ENCODE measurements at regions not wholly inside any gene's neighbourhood (a gene's known extent, or its start where the extent isn't known, plus 50 kb on each side); places are given as distances from the start of the nearest gene placed in this dataset.

DNA sequence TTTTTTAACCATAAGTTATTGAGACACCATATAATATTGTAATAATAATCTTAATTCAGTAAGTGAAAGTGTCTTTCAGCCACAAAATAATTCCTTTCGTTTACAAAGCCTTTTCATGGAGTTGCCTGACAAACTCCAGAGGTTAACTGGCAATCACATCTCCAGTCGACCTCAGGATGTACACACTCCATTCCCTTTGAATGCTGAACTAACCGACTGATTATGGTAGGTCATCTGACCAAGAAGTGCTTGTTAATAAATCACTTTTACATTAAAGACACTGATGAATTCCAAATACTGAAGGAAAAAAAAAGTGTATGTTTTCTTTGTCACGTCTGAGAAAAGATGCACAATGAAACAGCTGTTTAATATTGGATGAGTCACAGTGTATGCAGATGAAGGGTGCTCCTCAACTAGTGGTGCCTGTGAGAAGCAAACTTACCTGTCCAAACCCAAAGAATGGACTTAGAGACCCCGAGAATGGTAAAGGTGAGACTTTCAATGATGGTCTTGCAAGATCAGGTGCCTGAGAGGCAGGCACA is 348.1 kb upstream of the VWC2 start:
- Histone ChIP-seq H3K4me3 (ENCODE audit: low read depth, low read length) (no peak overlapping the region), H3K36me3 (ENCODE audit: control insufficient read depth, insufficient read depth, low read length) (no peaks in the 10 kb centered on the region), H3K27me3 (ENCODE audit: control insufficient read depth, insufficient read depth, low read length) (no peaks in the 10 kb centered on the region)
- DNase-seq (ENCODE audit: low read depth): peak; percentile 19
- TF ChIP-seq, protein P1, sequence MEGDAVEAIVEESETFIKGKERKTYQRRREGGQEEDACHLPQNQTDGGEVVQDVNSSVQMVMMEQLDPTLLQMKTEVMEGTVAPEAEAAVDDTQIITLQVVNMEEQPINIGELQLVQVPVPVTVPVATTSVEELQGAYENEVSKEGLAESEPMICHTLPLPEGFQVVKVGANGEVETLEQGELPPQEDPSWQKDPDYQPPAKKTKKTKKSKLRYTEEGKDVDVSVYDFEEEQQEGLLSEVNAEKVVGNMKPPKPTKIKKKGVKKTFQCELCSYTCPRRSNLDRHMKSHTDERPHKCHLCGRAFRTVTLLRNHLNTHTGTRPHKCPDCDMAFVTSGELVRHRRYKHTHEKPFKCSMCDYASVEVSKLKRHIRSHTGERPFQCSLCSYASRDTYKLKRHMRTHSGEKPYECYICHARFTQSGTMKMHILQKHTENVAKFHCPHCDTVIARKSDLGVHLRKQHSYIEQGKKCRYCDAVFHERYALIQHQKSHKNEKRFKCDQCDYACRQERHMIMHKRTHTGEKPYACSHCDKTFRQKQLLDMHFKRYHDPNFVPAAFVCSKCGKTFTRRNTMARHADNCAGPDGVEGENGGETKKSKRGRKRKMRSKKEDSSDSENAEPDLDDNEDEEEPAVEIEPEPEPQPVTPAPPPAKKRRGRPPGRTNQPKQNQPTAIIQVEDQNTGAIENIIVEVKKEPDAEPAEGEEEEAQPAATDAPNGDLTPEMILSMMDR (IDR thresholded peaks at IDR 0.05; ENCODE audit: insufficient read depth, low read length, poor library complexity, severe bottlenecking): no peak

DNA sequence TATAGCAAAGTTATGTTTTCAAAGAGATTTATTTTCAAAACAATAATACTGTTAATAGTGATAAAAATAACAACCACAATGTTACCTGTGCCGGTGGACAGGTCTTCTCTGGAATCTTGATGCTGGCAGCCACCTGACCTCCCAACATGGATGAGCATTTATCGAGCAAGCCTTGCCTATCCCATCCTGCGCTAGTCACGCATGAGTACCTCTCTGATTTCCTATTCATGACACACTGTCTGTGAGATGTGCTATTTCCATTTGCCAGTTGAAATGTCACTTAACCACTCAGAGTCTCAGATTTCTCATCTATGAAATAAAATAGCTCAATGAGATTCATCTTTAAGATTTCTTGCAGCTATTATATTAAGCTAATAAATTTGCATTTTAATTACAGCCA is 341.2 kb upstream of the VWC2 start:
- Histone ChIP-seq H3K27me3 (ENCODE audit: control insufficient read depth, insufficient read depth, low read length) (no peaks in the 10 kb centered on the region), H3K4me3 (ENCODE audit: low read depth, low read length) (no peak overlapping the region), H3K36me3 (ENCODE audit: control insufficient read depth, insufficient read depth, low read length) (no peaks in the 10 kb centered on the region)
- TF ChIP-seq, protein P1 (IDR thresholded peaks at IDR 0.05; ENCODE audit: insufficient read depth, low read length, poor library complexity, severe bottlenecking): no peak
- no peak for DNase-seq (ENCODE audit: low read depth)

DNA sequence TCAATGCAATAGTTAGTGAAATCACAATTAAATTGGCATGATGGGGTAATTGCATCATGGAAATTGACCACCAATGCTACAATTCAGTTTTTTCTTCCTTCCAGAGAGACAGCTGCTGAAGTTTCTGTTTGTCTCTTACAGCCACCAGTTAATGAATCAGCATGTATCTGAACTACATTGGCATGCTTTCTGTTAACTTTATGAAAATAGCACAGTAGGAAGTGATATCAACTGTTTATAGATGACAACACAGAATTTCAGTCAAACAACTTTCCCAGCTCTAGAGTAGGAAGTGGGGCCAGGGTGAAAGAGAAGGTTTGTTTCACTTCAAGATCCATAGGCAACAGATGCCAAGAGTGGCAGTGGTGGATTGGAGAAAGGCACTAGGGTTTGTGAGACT is 339.6 kb upstream of the VWC2 start:
- no peak for DNase-seq (ENCODE audit: low read depth)
- H3K4me3 ChIP-seq (ENCODE audit: low read depth, low read length): no peak overlapping the region
- no peaks in the 10 kb centered on the region for H3K36me3 ChIP-seq (ENCODE audit: control insufficient read depth, insufficient read depth, low read length)
- TF ChIP-seq, protein P1 (IDR thresholded peaks at IDR 0.05; ENCODE audit: insufficient read depth, low read length, poor library complexity, severe bottlenecking): no peak
- no peaks in the 10 kb centered on the region for H3K27me3 ChIP-seq (ENCODE audit: control insufficient read depth, insufficient read depth, low read length)

DNA sequence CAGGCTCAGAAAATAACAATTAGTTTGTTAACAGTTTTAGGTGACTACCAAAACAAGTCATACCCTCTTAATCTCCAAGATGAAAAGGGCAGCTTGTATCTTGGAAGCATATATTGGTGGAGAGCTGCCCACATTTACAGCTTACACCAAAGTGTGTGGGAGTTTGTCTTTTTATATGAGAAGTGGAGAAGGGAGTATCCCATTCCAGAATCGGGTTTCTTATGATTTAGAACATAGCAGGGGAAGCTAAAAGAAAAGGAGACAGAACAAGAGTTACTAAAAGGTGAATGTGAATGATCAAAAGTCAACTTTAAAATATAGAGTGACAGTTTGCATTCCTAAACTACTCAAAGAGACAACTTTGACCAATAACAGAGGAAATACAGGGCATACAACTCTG is 338.6 kb upstream of the VWC2 start:
- Histone ChIP-seq H3K4me3 (ENCODE audit: low read depth, low read length) (no peak overlapping the region), H3K36me3 (ENCODE audit: control insufficient read depth, insufficient read depth, low read length) (no peaks in the 10 kb centered on the region), H3K27me3 (ENCODE audit: control insufficient read depth, insufficient read depth, low read length) (no peaks in the 10 kb centered on the region)
- DNase-seq (ENCODE audit: low read depth): no peak
- TF ChIP-seq, protein P1 (IDR thresholded peaks at IDR 0.05; ENCODE audit: insufficient read depth, low read length, poor library complexity, severe bottlenecking): no peak

DNA sequence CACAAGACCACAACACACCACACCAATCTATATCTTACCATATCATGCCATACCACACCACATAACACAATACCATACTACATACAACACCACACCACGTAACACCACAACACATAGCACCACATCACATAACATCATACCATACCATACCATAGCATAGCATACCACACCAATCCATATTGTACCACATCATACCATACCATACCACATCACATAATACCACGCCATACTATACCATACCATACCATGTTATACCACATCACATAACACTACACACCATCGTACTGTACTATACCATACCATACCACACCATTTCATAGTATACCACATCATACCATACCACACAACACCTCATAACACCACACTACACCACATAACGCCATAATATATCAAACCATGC is 335.2 kb upstream of the VWC2 start:
- DNase-seq (ENCODE audit: low read depth): no peak
- no peaks in the 10 kb centered on the region for H3K36me3 ChIP-seq (ENCODE audit: control insufficient read depth, insufficient read depth, low read length)
- no peaks in the 10 kb centered on the region for H3K27me3 ChIP-seq (ENCODE audit: control insufficient read depth, insufficient read depth, low read length)
- TF ChIP-seq, protein P1 (IDR thresholded peaks at IDR 0.05; ENCODE audit: insufficient read depth, low read length, poor library complexity, severe bottlenecking): no peak
- H3K4me3 ChIP-seq (ENCODE audit: low read depth, low read length): no peak overlapping the region

DNA sequence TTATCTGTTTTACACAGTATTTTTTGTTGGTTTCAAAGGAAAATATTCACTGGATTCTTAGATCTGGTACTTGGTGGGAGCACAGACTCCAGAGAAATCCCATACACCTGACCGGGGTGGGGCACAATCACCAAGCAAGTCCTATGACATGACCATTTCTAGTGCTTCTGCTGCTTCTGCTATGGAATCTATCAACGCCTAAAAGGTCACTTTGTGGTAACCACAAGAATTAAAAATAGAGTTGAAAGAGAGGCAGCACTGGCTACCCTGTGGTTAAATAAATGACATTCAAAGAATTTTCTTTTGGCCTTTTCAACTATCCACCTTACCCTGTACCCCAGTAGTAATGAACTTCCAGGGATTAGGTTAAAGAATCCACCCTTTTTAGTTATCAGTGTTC is 329.9 kb upstream of the VWC2 start:
- H3K27me3 ChIP-seq (ENCODE audit: control insufficient read depth, insufficient read depth, low read length): no peaks in the 10 kb centered on the region
- no peak overlapping the region for H3K4me3 ChIP-seq (ENCODE audit: low read depth, low read length)
- TF ChIP-seq, protein P1 (IDR thresholded peaks at IDR 0.05; ENCODE audit: insufficient read depth, low read length, poor library complexity, severe bottlenecking): no peak
- DNase-seq (ENCODE audit: low read depth): no peak
- H3K36me3 ChIP-seq (ENCODE audit: control insufficient read depth, insufficient read depth, low read length): no peaks in the 10 kb centered on the region

Measured in kidney epithelial cell (primary cell).